ENCODE measurements at regions not wholly inside any gene's neighbourhood (a gene's known extent, or its start where the extent isn't known, plus 50 kb on each side); places are given as distances from the start of the nearest gene placed in this dataset.

- TF ChIP-seq CHD2 (IDR thresholded peaks at IDR 0.05; ENCODE audit: low read depth, low read length) (no peak), SIX5 (IDR thresholded peaks at IDR 0.05; ENCODE audit: borderline replicate concordance in 1 of 2, insufficient read depth in 1 of 2, low read depth in 1 of 2, low read length in 2 of 2) (no peak), REST (IDR thresholded peaks at IDR 0.05; ENCODE audit: borderline replicate concordance) (no peak), REST (CRISPR knock-in tag; IDR thresholded peaks at IDR 0.05; ENCODE audit: low read depth) (no peak), FOXM1 (IDR thresholded peaks at IDR 0.05; ENCODE audit: low read depth) (no peak), FOXM1 (CRISPR knock-in tag; IDR thresholded peaks at IDR 0.05; ENCODE audit: low read depth) (no peak), NFE2L1 (tag; IDR thresholded peaks at IDR 0.05; ENCODE audit: borderline replicate concordance, low read depth) (no peak), TRIM28 (IDR thresholded peaks at IDR 0.05) (no peak), L3MBTL2 (IDR thresholded peaks at IDR 0.05) (no peak), ATF2 (CRISPR knock-in tag; IDR thresholded peaks at IDR 0.05) (no peak), HNRNPLL (IDR thresholded peaks at IDR 0.05; ENCODE audit: low read depth, low read length, poor library complexity, severe bottlenecking) (no peak), LARP7 (IDR thresholded peaks at IDR 0.05) (no peak), ZNF23 (CRISPR knock-in tag; IDR thresholded peaks at IDR 0.05) (no peak)
- TF ChIP-seq, protein P1, sequence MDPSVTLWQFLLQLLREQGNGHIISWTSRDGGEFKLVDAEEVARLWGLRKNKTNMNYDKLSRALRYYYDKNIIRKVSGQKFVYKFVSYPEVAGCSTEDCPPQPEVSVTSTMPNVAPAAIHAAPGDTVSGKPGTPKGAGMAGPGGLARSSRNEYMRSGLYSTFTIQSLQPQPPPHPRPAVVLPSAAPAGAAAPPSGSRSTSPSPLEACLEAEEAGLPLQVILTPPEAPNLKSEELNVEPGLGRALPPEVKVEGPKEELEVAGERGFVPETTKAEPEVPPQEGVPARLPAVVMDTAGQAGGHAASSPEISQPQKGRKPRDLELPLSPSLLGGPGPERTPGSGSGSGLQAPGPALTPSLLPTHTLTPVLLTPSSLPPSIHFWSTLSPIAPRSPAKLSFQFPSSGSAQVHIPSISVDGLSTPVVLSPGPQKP (CRISPR knock-in tag; IDR thresholded peaks at IDR 0.05), result no peak
- TF ChIP-seq, protein P2, sequence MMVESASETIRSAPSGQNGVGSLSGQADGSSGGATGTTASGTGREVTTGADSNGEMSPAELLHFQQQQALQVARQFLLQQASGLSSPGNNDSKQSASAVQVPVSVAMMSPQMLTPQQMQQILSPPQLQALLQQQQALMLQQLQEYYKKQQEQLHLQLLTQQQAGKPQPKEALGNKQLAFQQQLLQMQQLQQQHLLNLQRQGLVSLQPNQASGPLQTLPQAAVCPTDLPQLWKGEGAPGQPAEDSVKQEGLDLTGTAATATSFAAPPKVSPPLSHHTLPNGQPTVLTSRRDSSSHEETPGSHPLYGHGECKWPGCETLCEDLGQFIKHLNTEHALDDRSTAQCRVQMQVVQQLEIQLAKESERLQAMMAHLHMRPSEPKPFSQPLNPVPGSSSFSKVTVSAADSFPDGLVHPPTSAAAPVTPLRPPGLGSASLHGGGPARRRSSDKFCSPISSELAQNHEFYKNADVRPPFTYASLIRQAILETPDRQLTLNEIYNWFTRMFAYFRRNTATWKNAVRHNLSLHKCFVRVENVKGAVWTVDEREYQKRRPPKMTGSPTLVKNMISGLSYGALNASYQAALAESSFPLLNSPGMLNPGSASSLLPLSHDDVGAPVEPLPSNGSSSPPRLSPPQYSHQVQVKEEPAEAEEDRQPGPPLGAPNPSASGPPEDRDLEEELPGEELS (CRISPR knock-in tag; IDR thresholded peaks at IDR 0.05; ENCODE audit: borderline replicate concordance), result no peak
- TF ChIP-seq, protein P3, sequence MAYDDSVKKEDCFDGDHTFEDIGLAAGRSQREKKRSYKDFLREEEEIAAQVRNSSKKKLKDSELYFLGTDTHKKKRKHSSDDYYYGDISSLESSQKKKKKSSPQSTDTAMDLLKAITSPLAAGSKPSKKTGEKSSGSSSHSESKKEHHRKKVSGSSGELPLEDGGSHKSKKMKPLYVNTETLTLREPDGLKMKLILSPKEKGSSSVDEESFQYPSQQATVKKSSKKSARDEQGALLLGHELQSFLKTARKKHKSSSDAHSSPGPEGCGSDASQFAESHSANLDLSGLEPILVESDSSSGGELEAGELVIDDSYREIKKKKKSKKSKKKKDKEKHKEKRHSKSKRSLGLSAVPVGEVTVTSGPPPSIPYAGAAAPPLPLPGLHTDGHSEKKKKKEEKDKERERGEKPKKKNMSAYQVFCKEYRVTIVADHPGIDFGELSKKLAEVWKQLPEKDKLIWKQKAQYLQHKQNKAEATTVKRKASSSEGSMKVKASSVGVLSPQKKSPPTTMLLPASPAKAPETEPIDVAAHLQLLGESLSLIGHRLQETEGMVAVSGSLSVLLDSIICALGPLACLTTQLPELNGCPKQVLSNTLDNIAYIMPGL (CRISPR knock-in tag; IDR thresholded peaks at IDR 0.05), result no peak
Measured at GRCh38 chr12:59839514-59839913, 243.7 kb downstream of the SLC16A7 start.

Data from K562 (cell line).